Stimulated activated CD4-positive, alpha-beta T cell treated with anti-CD3 and anti-CD28 coated beads, Interleukin-4, amount 100 ng/mL, for 1 hour (primary cell): ENCODE measurements at regions not wholly inside any gene's neighbourhood (a gene's known extent, or its start where the extent isn't known, plus 50 kb on each side); places are given as distances from the start of the nearest gene placed in this dataset.
"Not testable (repeated sequence)": the region's sequence is repeated elsewhere in the genome, so short reads cannot be mapped to it uniquely, and the experiment has no call there.

Source experiments
- DNase-seq: peaks from one replicate; pipeline ENCODE4 v3.0.0-alpha.2; 2020

DNA sequence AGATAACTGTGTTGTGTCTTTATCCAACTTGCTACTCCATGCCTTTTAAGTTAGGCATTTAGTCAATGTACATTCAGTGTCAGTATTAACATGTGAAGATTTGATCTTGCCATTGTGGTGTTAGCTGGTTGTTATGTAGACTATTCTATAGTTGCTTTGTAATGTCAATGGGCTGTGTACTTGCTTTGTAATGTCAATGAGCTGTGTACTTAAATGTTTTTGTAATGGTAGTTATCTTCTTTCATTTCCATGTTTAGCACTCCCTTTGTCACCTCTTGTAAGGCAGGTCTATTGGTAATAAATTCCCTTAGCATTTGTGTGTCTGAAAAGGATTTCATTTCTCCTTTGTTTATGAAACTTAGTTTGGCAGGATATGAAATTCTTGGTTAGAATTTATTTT, 53.4 kb downstream of the MC4R start:
- DNase-seq = no peak

- no peak for DNase-seq
Observed at GRCh38 chr18:60311676-60312360, 60.8 kb downstream of the MC4R start.

GRCh38 chr18:60295674-60296073, 76.9 kb downstream of the MC4R start:
- DNase-seq = no peak

DNA sequence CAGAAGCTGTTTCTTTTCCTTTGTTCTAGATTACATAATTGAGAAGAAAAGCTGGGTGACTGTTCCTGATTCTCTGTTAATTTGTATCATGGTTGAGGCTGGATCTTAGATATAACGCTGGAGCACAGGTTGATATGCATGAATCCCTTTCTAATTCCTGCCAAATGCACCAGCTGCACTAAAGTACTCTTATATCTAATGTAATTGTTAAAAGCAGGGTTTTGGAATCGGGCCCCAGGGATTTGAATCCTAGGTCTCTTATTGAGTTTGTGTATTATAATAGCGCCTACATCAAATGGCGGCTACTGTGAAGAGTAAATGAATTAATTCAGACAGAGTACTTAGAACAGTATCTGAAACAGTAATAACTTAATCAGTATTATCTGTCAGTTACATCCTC, 80.4 kb downstream of the MC4R start:
- no peak for DNase-seq

- no peak for DNase-seq
Observed at GRCh38 chr18:60279391-60279790, 93.2 kb downstream of the MC4R start.

- no peak for DNase-seq
Observed at GRCh38 chr18:60277855-60278480, 94.6 kb downstream of the MC4R start.

- no peak for DNase-seq
Observed at GRCh38 chr18:60267391-60268058, 105.0 kb downstream of the MC4R start.

DNA sequence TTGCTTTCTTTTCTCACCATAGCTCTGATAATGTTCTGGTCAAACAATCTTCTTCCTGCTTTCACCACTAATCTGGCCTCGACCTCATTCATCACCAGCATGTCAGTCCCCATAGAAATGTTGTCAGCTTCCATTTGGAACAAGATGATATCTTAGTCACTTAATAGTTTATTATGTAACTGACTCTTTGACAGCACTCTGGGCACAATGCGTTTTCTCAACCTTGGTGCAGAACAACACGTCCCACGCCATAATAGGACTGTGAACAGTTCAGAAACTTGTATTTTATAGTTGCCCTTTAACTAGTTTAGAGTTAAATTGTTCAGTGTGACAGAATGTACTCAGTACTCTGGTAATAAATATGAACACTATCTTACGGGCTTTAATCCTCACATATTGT, 106.0 kb downstream of the MC4R start:
- DNase-seq = no peak

DNA sequence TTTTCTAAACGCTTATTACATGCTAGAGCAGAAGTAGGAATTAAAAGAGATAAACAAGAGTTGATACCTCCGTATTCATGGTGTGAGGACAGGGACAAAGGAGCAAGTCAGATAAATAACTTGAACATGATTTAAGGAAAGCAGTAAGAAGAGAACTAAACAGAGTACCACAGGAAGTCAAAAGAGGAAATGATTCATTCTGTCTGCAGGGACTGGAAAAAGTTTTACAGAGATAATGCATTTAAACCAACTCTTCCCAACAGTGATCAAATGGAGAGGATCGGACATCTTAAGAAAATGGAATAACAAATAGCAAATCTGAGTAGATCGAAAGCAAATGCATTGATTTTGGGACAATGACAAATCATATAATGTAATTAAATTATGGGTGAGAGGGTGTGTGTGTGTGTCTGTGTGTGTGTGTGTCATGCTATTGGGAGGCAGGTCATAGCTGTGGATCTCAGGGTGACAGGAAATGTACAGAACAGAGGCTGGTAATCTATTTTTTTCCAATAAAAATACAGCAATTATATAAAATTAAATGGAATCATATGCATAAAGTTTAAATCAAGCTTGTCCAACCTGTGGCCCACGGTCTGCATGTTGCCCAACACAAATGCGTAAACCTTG, 113.4 kb downstream of the MC4R start:
- DNase-seq = no peak

GRCh38 chr18:60249388-60249787, 123.2 kb downstream of the MC4R start:
- DNase-seq = no peak

DNA sequence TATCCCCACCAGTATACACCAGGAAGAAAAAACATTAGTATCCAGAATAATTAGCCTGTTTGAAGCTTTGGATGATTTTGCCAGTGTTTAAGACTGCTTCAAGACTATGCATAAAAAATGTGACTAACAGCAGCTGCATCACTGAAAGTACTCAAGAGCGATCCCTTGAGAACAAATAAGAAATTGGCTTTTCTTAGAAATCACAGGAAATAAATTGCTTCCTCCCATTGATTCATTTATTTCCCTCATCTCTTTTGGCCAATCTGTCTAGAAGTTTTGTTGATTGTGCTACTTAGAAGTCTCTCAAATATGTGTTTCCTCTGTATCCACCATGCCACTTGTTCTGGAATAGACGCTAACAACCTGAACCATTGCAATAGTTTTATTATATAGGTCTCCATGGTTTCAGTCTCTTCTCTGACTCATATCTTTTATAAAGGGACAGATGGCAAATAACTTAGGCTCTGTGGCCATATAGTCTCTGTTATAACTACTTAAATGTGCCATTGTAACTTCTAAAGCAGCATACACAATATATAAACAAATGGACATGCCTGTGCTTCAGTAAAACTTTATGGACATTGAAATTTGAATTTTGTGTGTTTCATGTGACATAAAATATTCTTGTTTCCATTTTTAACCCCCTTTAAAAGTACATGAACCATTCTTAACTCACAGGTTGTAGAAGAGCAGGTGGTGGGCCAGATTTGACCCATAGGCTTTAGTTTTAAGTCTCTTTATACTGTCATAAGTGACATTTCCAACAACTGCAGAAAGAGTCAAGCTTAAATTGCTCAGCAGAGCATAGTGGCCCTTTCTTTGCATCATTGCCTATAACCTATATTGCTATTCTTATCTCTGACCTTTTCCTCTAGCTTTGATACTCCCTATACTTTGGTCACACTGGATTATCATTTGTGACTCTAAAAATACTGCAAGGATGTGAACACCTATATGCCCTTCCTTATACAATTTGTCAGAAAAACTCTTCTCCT, 123.9 kb downstream of the MC4R start:
- DNase-seq = no peak

DNA sequence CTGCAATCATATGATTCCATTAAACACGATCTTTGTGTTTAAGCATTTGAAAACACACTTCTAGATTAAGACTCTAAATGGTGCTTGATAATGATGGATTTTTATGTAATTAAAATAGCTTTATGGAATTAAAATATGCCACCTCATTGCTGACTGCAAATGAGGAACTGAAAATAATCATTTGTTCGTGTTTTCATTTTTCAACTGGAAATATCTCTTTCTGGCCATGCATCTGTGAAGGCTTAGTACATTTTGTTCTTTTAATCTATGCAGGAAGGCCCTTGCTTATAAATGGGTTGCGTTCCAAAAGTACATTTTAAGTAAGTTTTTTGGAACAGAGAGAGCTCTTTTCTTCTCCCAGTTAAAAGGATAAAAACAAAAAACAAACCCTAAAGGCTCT, 125.5 kb downstream of the MC4R start:
- DNase-seq = no peak

DNA sequence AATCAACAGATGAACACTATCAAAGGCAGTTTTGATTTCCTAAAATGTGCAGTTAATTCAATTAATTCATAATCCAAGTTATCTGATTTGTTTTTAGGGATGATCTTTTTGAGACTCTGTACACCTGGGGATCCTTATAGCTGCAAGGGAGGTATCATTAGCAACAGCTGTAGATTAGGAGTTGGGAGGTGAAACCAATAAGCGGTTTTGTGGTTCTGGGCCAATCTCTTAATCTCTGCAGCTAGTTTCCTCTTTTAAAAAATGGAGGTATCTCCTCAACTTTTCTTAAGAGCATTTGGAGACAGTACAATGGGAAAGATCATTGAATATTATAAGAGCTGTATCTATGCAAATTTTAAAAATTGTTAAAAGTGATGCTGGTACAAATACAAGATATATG, 126.0 kb downstream of the MC4R start:
- DNase-seq = no peak

DNA sequence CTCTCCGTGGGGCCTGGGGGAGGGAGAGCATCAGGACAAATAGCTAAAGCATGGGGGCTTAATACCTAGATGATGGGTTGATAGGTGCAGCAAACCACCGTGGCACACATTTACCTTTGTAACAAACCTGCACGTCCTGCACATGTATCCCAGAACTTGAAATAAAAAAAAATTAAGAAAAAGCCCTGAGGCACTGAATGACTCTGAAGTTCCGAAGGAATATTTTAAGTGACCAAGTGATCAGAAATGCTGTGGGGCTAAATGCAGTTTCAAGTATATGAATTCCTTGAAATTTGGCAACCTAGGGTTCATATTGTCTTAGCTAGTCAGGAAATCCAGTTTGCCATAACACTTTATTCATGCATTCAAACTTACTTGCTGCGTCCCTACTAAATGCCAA, 127.5 kb downstream of the MC4R start:
- no peak for DNase-seq

GRCh38 chr18:60239024-60239710, 133.4 kb downstream of the MC4R start:
- DNase-seq = not testable (repeated sequence)

- no peak for DNase-seq
Observed at GRCh38 chr18:60235164-60235563, 137.4 kb downstream of the MC4R start.

DNA sequence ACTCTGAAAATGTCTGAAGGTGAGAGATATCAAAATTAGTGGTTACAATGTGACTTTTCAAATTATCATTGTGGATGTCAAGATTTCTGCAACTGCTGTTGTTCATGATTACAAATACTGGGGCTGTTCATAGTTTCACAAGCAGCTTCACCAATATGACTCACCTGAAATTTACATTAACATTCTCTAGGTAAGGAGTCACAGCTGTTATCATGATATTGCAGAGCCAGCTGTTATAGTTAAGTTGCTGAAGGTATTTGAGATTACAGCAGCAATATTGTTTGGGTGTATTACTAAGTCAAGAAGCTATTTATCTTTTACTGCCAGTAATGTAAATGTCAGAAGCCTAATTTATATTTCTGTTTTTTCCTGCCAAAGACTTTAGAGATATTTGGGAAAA, 140.0 kb downstream of the MC4R start:
- DNase-seq = no peak

DNA sequence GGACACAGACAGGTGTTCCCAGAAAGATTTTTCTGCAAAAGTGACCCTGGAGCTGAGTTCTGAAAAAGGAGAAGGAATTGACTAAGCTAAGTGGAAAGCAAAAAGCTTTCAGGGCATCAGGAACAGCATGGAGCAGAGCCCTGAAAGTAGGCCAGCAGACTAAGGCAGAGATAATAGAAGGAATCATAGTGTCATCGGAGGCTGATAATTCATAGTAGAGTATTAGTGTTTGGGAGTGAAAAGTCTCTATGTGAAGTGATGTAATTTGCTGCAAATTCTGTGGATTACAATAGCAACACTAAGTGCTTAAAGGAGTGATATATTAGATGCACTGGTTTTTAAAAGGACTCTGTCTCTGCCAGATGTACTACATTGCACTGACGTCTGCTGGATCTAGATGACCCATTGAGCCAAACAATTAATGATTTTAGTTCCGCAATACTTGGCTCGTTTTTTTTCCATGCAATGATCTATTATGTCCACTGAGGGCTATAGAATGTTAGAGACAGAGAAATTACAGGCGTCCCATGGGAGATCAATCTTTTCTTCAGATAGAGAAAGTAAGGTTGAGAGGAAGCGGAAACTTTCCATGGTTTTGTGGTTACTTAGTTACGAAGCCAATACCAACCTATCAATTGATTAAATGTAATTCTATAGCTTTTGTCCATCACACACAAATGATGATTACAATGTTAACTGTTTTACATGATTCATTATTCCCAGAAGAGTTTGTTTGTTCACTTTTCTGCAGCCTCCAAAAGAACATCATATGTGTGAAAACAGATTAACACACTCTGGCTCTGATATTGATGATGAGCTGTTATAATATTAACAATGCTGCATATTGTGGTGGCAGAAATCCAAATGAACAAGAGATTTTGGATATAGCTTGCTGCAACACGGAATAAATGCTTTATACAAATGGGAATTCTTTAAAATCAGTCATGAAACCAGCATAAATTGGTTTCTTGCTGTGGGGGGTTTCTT, 143.7 kb downstream of the MC4R start:
- no peak for DNase-seq

DNA sequence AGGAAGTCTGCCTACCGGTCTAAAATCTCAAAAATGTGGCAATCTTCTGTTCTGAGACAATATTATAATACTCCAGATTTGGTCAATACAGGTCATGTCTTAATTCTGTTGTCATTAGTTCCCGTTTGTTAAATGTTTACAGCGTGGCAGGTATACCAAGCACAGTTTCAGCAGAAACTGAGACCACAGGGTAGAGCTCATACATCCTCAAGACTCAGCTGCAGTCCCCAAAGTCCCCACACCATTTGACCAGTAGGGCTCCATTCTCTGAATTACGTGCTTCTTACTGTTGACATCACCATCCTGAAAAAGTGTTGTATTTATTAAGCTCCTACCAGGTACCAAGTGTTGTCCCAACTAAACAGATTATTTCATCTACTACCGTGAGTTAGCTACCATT, 157.1 kb downstream of the MC4R start:
- DNase-seq = no peak

DNA sequence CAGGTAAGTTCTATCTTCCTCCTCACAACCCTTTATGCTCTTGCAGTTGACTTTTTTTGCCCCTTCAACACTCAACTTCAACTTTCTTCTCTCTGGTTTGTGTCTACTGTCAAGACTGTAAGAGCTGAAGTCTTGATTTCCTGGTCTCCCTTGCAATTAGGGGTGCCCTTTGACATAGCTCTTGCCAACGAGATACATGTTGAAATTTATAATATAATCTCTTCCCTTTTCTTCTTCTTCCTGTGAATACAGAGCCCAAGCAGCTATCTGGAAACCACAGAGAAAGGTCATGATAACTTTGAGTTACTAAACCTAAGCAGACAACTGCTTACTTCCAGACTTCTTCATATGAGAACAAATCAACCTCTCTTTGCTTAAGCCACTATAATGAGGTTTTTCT, 163.5 kb downstream of the MC4R start:
- no peak for DNase-seq

DNA sequence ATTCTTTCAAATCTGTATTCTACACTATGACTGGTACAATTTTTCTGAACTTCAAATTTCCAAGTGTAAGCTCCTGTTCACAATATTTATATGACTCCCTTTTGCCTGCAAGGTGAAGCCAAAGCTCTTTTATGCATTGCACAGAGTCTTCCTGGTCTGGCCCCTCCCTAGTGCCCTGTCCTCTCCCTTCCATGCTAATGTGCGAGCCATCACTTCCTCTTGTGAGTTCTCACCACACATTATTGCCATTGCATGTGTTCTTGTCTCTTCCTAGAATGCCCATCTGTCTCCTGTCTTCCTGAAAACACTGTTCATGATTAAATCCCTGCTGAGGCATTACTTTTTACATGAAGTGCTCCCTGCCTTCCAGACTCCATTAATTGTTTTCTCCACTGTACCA, 169.9 kb downstream of the MC4R start:
- no peak for DNase-seq
